Fibroblast of peridontal ligament (primary cell): ENCODE measurements at regions not wholly inside any gene's neighbourhood (a gene's known extent, or its start where the extent isn't known, plus 50 kb on each side); places are given as distances from the start of the nearest gene placed in this dataset.
A peak's percentile ranks its signal among the peaks of the same experiment; 100 is the strongest.

Experiments used
- DNase-seq: peaks from one replicate; pipeline ENCODE4 v3.0.0-alpha.2; 2010; ENCODE audit errors: extremely low read depth

- no peak for DNase-seq
Measured at GRCh38 chr20:17794400-17794799, 94.6 kb downstream of the BANF2 start.

GRCh38 chr20:17793986-17794385 lies 94.2 kb downstream of the BANF2 start:
- no peak for DNase-seq

DNA sequence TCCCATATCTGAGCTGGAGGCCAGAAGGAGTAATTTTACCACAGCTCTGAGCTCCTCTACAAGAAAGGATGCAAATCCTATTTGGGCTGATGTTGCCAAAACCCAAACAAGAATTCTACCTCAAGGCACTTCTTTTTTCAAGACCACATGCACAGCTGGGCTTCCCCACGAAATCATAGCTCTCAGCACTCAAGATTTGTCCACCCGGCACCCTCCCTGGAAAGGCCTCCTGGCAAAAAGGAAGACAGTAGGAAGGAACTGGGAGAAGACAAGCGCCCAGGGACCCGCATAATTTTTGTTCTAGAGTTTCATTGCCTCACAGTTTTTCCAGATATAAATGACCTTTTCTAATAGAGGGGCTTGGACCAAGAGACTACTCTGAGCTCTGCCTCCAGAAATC lies 90.5 kb downstream of the BANF2 start:
- DNase-seq = no peak

- DNase-seq = no peak
Measured at GRCh38 chr20:17787816-17788215, 88.0 kb downstream of the BANF2 start.

DNA sequence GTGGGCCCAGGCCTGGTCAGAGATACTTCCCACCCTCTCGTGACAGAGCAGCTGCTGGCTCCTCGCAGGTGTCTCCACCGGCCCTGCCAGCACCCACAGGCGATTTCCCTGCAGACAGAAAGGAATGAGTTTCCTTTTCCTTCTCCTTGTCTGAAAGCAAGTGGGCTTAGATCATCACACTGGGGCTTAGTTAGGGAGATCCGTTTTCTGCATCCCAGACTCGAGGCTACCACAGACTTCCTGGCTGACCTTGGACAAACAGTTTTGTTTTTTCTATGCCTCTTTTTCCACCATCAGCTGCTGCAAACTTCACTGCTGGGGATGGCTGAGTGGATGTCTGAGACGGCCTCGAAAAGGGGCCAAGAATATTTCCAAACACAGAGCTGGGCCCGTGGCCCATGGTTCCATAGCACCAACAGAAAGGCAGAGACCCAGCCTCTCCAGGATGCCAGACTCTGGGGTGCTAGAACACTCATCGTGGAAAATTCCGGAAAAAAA lies 86.5 kb downstream of the BANF2 start:
- DNase-seq = peak; percentile 83
